ENCODE measurements at regions not wholly inside any gene's neighbourhood (a gene's known extent, or its start where the extent isn't known, plus 50 kb on each side); places are given as distances from the start of the nearest gene placed in this dataset.

DNA sequence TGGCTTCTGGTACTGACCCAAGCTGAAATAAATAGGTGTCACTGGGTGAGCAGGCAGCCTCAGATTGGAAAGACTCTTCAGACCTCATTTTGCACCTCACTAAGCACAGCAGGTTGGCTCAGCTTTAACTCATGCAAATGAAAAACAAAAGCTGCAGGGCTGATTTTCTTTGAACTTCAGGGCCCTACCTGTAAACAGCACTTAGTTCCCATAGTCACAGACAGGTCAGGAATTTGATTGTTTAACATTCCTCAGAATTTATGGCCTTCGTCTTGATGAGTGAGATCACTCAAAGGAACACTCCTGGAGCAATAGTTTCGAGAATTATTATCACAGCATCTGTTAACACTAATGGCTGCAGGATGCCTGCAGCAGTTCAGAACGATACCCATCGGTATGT lies 718.5 kb downstream of the EFNB2 start:
- no peak overlapping the region for H3K4me3 ChIP-seq
- intact Hi-C loops (cut with micrococcal nuclease), result no loop called here
- H3K27ac ChIP-seq (replicated peaks), result no peak overlapping the region
- TF ChIP-seq CTCF (IDR thresholded peaks at IDR 0.05; ENCODE audit: borderline replicate concordance), result no peak
- H3K9me3 ChIP-seq (replicated peaks), result no peaks in the 10 kb centered on the region
- H3K27me3 ChIP-seq (ENCODE audit: low read depth), result no peaks in the 10 kb centered on the region
- H3K36me3 ChIP-seq, result no peaks in the 10 kb centered on the region
- H3K4me1 ChIP-seq, result no peaks in the 10 kb centered on the region
- no peak for DNase-seq

- no peaks in the 10 kb centered on the region for H3K36me3 ChIP-seq
- no peaks in the 10 kb centered on the region for H3K4me1 ChIP-seq
- no peaks in the 10 kb centered on the region for H3K9me3 ChIP-seq (replicated peaks)
- H3K4me3 ChIP-seq, result no peak overlapping the region
- intact Hi-C loops (cut with micrococcal nuclease), result no loop called here
- DNase-seq, result no peak
- no peak for TF ChIP-seq CTCF (IDR thresholded peaks at IDR 0.05; ENCODE audit: borderline replicate concordance)
- H3K27ac ChIP-seq (replicated peaks), result no peak overlapping the region
- H3K27me3 ChIP-seq (ENCODE audit: low read depth), result no peaks in the 10 kb centered on the region
These were observed 720.6 kb downstream of the EFNB2 start for GRCh38 chr13:105814902-105815250.

DNA sequence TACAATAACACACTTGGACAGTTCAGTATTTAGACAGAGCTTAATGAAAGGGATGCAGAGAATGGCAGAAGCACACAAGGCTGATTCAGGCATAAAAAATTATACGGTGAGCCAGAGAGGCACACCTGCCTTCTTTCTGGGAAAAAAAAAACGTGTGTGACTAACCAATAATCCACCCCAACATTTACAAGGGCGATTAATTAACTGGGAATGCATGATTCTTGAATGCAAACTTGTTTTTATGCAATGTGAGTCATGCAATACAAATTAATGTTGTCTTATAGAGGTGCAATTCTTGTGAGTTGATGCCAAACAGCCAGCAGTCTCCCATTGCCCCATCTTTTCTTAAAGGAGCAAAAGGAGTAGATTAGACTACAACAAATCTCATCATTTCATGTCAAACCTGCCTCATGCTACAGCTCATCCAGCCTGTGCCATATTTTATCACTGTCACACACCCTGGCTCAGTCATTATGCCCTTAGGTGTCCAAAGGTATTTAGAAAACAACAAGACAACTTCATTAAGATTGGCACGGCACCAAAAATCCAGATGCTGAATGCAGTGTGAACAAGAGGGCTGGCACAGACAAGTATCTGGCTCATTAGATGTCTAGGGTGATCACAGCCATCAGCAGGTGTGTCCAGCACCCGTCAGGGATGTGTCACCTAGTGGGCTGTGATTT lies 721.1 kb downstream of the EFNB2 start:
- Histone ChIP-seq H3K4me3 (no peak overlapping the region), H3K36me3 (no peaks in the 10 kb centered on the region), H3K27me3 (ENCODE audit: low read depth) (no peaks in the 10 kb centered on the region), H3K4me1 (no peaks in the 10 kb centered on the region), H3K27ac (replicated peaks) (no peak overlapping the region), H3K9me3 (replicated peaks) (no peaks in the 10 kb centered on the region)
- no peak for TF ChIP-seq CTCF (IDR thresholded peaks at IDR 0.05; ENCODE audit: borderline replicate concordance)
- intact Hi-C loops (cut with micrococcal nuclease), result no loop called here
- DNase-seq, result no peak

GRCh38 chr13:105806628-105806920 lies 728.9 kb downstream of the EFNB2 start:
- intact Hi-C loops (cut with micrococcal nuclease), result no loop called here
- TF ChIP-seq CTCF (IDR thresholded peaks at IDR 0.05; ENCODE audit: borderline replicate concordance), result no peak

GRCh38 chr13:105805892-105806627 lies 729.4 kb downstream of the EFNB2 start:
- Histone ChIP-seq H3K4me1 (no peaks in the 10 kb centered on the region), H3K4me3 (no peak overlapping the region), H3K9me3 (replicated peaks) (no peaks in the 10 kb centered on the region), H3K36me3 (no peaks in the 10 kb centered on the region), H3K27ac (replicated peaks) (no peak overlapping the region), H3K27me3 (ENCODE audit: low read depth) (no peaks in the 10 kb centered on the region)
- DNase-seq, result no peak
- TF ChIP-seq CTCF (IDR thresholded peaks at IDR 0.05; ENCODE audit: borderline replicate concordance), result no peak
- intact Hi-C loops (cut with micrococcal nuclease), result no loop called here

More at GRCh38 chr13:105806628-105806920, 728.9 kb downstream of the EFNB2 start:
- Histone ChIP-seq H3K36me3 (no peaks in the 10 kb centered on the region), H3K4me3 (no peak overlapping the region), H3K27ac (replicated peaks) (no peak overlapping the region), H3K4me1 (no peaks in the 10 kb centered on the region), H3K27me3 (ENCODE audit: low read depth) (no peaks in the 10 kb centered on the region), H3K9me3 (replicated peaks) (no peaks in the 10 kb centered on the region)
- no peak for DNase-seq
